K562 (cell line): ENCODE measurements at regions not wholly inside any gene's neighbourhood (a gene's known extent, or its start where the extent isn't known, plus 50 kb on each side); places are given as distances from the start of the nearest gene placed in this dataset.

ENCODE experiments used
- ATAC-seq: fragments of 200-7000 bp; cut with Tn5 transposase; 3 replicates; pipeline ENCODE4 v1.9.1; 2020; ENCODE audit warnings: moderate library complexity
- BruUV-seq: library from RNA; stranded (reverse); fragments of 400-500 nt; replicated peaks from 2 replicates; lab custom pipeline; 2021; lab: Mats Ljungman, UMichigan
- CTCF ChIA-PET: fragments of 300-600 bp; formaldehyde crosslinking; extraction: SDS; loops from one replicate; lab custom pipeline; 2021; ENCODE audit warnings: low intra/inter-chr PET ratio; lab: Yijun Ruan, JAX
- POLR2A ChIA-PET: fragments of 300-600, 350-650 bp; sonication (Branson Sonifier 250); formaldehyde crosslinking; extraction: SDS; loops from one replicate; lab custom pipeline; 2021; ENCODE audit warnings: antibody characterized with exemption, inconsistent platforms; lab: Yijun Ruan, JAX
- DNase-seq, 4 experiments: peaks; one replicate each; pipeline versions ENCODE4 v3.0.0 to v3.0.0-alpha.2; 2011 to 2018; ENCODE audit warnings: low spot score in 3 of 4, mixed read lengths in 3 of 4; ENCODE audit errors: extremely low read depth in 1 of 4
- FAIRE-seq: peaks from 2 replicates; lab custom pipeline; 2011; peaks lifted over from hg19 to GRCh38; lab: Jason Lieb, UNC
- H2AFZ ChIP-seq: 2 replicates; pipeline ENCODE4 v1.6.0; 2011; ENCODE audit warnings: low read depth, low read length, control low read depth, inconsistent platforms
- H3K27ac ChIP-seq: fragments of 200-600 bp; 3 replicates; pipeline ENCODE4 v1.8.0; 2011; ENCODE audit warnings: low read depth, mild to moderate bottlenecking, control low read depth, inconsistent platforms, low read length, moderate library complexity, mixed read lengths; ENCODE audit errors: extremely low read depth
- H3K27me3 ChIP-seq, 2 experiments: fragments of 300-600 bp in 1 of 2; 2 replicates in 1 of 2; 3 replicates in 1 of 2; pipeline versions ENCODE4 v1.6.0 to v1.8.0; 2011; ENCODE audit warnings: inconsistent platforms in 2 of 2, low read length in 2 of 2, mild to moderate bottlenecking in 1 of 2, mixed read lengths in 1 of 2, moderate library complexity in 1 of 2; ENCODE audit not compliant: control insufficient read depth in 2 of 2, insufficient read depth in 2 of 2
- H3K36me3 ChIP-seq: fragments of 300-600 bp; 3 replicates; pipeline ENCODE4 v1.8.0; 2011; ENCODE audit warnings: mild to moderate bottlenecking, low read length, inconsistent platforms; ENCODE audit not compliant: control insufficient read depth, insufficient read depth
- H3K4me1 ChIP-seq, 2 experiments: fragments of 200-600 bp in 1 of 2; replicated peaks in 1 of 2; 2 replicates in 1 of 2; 3 replicates in 1 of 2; pipeline versions ENCODE4 v1.5.1 to v1.8.0; 2011; ENCODE audit warnings: inconsistent platforms in 2 of 2, low read length in 2 of 2, mild to moderate bottlenecking in 1 of 2, mixed read lengths in 1 of 2, moderate library complexity in 1 of 2; ENCODE audit not compliant: control insufficient read depth in 2 of 2, insufficient read depth in 2 of 2
- H3K4me2 ChIP-seq: 2 replicates; pipeline ENCODE4 v1.6.1; 2011; ENCODE audit warnings: low read length, control low read depth, inconsistent platforms, mixed read lengths; ENCODE audit not compliant: insufficient read depth
- H3K4me3 ChIP-seq: fragments of 200-600 bp; sonication (generic), shearing (Covaris generic); 2 replicates; pipeline ENCODE4 v1.5.1; 2016; ENCODE audit warnings: control low read depth, inconsistent platforms
- H3K79me2 ChIP-seq: fragments of 200-600 bp; 3 replicates; pipeline ENCODE4 v1.8.0; 2011; ENCODE audit warnings: low read length, inconsistent platforms; ENCODE audit not compliant: control insufficient read depth, insufficient read depth
- H3K9ac ChIP-seq, 2 experiments: 2 replicates each; pipeline versions ENCODE4 v1.6.0 to v1.6.1; 2011; ENCODE audit warnings: low read depth in 2 of 2, low read length in 2 of 2, control low read depth in 1 of 2, inconsistent platforms in 1 of 2, mild to moderate bottlenecking in 1 of 2, mixed read lengths in 1 of 2; ENCODE audit not compliant: insufficient read depth in 1 of 2
- H3K9me1 ChIP-seq: one replicate; pipeline ENCODE4 v1.6.0; 2011; ENCODE audit warnings: inconsistent platforms, mild to moderate bottlenecking, low read length, moderate library complexity; ENCODE audit not compliant: control insufficient read depth, insufficient read depth
- H3K9me3 ChIP-seq: replicated peaks from 2 replicates; pipeline ENCODE4 v1.5.1; 2011; ENCODE audit warnings: low read depth, low read length, inconsistent platforms; ENCODE audit not compliant: control insufficient read depth, insufficient read depth
- H4K20me1 ChIP-seq: replicated peaks from 2 replicates; pipeline ENCODE4 v1.6.1; 2011; ENCODE audit warnings: low read length, inconsistent platforms, mixed read lengths; ENCODE audit not compliant: control insufficient read depth, insufficient read depth
- DACH1 ChIP-seq: fragments of 450-650 bp; IDR thresholded peaks from 2 replicates; pipeline ENCODE4 v1.6.1; 2018; ENCODE audit not compliant: partially characterized antibody
- FOXP4 ChIP-seq: sonication (generic); formaldehyde crosslinking; IDR thresholded peaks from 2 replicates; pipeline ENCODE4 v1.8.0; 2022; ENCODE audit warnings: mild to moderate bottlenecking, missing genetic modification reagents, borderline replicate concordance
- GATAD2A ChIP-seq: fragments of 450-650 bp; IDR thresholded peaks from 2 replicates; pipeline ENCODE4 v1.6.1; 2017
- KLF6 ChIP-seq: fragments of 250-450 bp; sonication (Bioruptor Pico); IDR thresholded peaks from 2 replicates; pipeline ENCODE4 v1.4.0; 2020; ENCODE audit warnings: mild to moderate bottlenecking, moderate library complexity, borderline replicate concordance
- NFATC3 ChIP-seq: fragments of 450-650 bp; IDR thresholded peaks from 2 replicates; pipeline ENCODE4 v1.6.1; 2017; ENCODE audit warnings: mild to moderate bottlenecking
- PURB ChIP-seq: sonication (generic); formaldehyde crosslinking; IDR thresholded peaks from 2 replicates; pipeline ENCODE4 v1.9.0; 2021; ENCODE audit warnings: low read depth, mild to moderate bottlenecking, missing genetic modification reagents
- TAF1 ChIP-seq: IDR thresholded peaks from 2 replicates; pipeline ENCODE4 v1.6.1; 2011; ENCODE audit warnings: mild to moderate bottlenecking, low read length, moderate library complexity; ENCODE audit not compliant: insufficient read depth, control insufficient read depth, severe bottlenecking; ENCODE audit errors: extremely low read depth
- TRIM28 ChIP-seq: fragments of 450-650 bp; IDR thresholded peaks from 2 replicates; pipeline ENCODE4 v1.6.1; 2017
- U2AF1 ChIP-seq: fragments of 200-400 bp; formaldehyde crosslinking; optimal IDR thresholded peaks from 2 replicates; pipeline ENCODE3; 2017; ENCODE audit warnings: mild to moderate bottlenecking, low read depth, low read length, moderate library complexity
- in situ Hi-C: fragments of 300-500 bp; cut with MboI; formaldehyde crosslinking; loops from 4 replicates; pipeline ENCODE4 v1.15.0; 2018; ENCODE audit warnings: inconsistent platforms, mixed read lengths
- intact Hi-C: fragments of 100-400 bp; cut with micrococcal nuclease; formaldehyde crosslinking; loops from 2 replicates; pipeline ENCODE4 v1.14.2; 2022
- TF ChIP-seq, protein P1 (sequence below): fragments of 450-650 bp; IDR thresholded peaks from 2 replicates; pipeline ENCODE4 v1.6.1; 2016; ENCODE audit warnings: low read depth
- TF ChIP-seq, protein P2 (sequence below): fragments of 250-450 bp; sonication (Bioruptor Pico); IDR thresholded peaks from 2 replicates; pipeline ENCODE4 v1.4.0; 2020; ENCODE audit warnings: mild to moderate bottlenecking

GRCh38 chr18:34283506-34283905, 58.8 kb upstream of the NOL4 start (continued):
- TF ChIP-seq, protein P1, sequence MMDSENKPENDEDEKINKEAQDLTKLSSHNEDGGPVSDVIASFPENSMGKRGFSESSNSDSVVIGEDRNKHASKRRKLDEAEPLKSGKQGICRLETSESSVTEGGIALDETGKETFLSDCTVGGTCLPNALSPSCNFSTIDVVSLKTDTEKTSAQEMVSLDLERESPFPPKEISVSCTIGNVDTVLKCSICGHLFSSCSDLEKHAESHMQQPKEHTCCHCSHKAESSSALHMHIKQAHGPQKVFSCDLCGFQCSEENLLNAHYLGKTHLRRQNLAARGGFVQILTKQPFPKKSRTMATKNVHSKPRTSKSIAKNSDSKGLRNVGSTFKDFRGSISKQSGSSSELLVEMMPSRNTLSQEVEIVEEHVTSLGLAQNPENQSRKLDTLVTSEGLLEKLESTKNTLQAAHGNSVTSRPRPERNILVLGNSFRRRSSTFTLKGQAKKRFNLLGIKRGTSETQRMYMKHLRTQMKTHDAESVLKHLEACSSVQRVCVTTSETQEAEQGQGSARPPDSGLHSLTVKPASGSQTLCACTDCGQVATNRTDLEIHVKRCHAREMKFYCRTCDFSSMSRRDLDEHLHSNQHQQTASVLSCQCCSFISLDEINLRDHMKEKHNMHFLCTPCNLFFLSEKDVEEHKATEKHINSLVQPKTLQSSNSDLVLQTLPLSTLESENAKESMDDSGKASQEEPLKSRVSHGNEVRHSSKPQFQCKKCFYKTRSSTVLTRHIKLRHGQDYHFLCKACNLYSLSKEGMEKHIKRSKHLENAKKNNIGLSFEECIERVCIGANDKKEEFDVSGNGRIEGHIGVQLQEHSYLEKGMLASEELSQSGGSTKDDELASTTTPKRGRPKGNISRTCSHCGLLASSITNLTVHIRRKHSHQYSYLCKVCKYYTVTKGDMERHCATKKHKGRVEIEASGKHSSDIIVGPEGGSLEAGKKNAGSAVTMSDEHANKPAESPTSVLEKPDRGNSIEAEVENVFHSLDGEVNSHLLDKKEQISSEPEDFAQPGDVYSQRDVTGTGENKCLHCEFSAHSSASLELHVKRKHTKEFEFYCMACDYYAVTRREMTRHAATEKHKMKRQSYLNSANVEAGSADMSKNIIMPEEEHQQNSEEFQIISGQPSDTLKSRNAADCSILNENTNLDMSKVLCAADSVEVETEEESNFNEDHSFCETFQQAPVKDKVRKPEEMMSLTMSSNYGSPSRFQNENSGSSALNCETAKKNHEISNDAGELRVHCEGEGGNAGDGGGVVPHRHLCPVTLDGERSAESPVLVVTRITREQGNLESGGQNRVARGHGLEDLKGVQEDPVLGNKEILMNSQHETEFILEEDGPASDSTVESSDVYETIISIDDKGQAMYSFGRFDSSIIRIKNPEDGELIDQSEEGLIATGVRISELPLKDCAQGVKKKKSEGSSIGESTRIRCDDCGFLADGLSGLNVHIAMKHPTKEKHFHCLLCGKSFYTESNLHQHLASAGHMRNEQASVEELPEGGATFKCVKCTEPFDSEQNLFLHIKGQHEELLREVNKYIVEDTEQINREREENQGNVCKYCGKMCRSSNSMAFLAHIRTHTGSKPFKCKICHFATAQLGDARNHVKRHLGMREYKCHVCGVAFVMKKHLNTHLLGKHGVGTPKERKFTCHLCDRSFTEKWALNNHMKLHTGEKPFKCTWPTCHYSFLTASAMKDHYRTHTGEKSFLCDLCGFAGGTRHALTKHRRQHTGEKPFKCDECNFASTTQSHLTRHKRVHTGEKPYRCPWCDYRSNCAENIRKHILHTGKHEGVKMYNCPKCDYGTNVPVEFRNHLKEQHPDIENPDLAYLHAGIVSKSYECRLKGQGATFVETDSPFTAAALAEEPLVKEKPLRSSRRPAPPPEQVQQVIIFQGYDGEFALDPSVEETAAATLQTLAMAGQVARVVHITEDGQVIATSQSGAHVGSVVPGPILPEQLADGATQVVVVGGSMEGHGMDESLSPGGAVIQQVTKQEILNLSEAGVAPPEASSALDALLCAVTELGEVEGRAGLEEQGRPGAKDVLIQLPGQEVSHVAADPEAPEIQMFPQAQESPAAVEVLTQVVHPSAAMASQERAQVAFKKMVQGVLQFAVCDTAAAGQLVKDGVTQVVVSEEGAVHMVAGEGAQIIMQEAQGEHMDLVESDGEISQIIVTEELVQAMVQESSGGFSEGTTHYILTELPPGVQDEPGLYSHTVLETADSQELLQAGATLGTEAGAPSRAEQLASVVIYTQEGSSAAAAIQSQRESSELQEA: no peak
- TF ChIP-seq PURB: no peak

DNA sequence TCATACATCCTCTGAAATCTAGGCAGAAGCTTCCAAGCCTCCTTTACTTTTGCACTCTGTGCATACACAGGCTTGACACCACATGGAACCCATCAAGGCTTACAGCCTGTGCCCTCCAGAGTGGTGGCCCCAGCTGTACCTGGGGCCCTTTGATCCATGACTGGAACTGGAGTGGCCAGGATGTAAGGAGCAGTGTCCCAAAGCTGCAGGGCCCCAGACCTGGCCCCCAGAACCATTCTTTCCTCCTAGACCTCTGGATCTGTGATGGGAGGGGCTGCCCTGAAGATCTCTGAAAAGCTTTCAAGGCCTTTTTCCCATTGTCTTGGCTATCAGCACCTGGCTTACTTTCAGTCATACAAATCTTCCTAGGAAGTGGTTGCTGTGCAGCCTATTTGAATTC, 63.1 kb upstream of the NOL4 start:
- Histone ChIP-seq H3K9me1 (no peaks in the 10 kb centered on the region), H3K4me3 (no peak overlapping the region), H2AFZ (no peak overlapping the region), H3K4me2 (no peak overlapping the region), H3K9ac (no peak overlapping the region), H4K20me1 (no peaks in the 10 kb centered on the region), H3K27me3 (no peaks in the 10 kb centered on the region), H3K79me2 (no peaks in the 10 kb centered on the region), H3K36me3 (no peaks in the 10 kb centered on the region), H3K9me3 (no peaks in the 10 kb centered on the region; the same call in 1 of the 2 replicates), H3K4me1 (no peaks in the 10 kb centered on the region), H3K27ac (no peak overlapping the region)
- in situ Hi-C loops: no loop called here
- no TSS peak for BruUV-seq
- FAIRE-seq (no peak), DNase-seq (no peak), ATAC-seq (no peak)
- intact Hi-C loops: no loop called here
- ChIA-PET POLR2A (no interaction called here), CTCF (no interaction called here)
- TF ChIP-seq KLF6 (no peak), TRIM28 (no peak), FOXP4 (CRISPR knock-in tag) (no peak), U2AF1 (no peak), NFATC3 (no peak), TAF1 (no peak), GATAD2A (no peak), DACH1 (no peak)
- TF ChIP-seq, protein P2, sequence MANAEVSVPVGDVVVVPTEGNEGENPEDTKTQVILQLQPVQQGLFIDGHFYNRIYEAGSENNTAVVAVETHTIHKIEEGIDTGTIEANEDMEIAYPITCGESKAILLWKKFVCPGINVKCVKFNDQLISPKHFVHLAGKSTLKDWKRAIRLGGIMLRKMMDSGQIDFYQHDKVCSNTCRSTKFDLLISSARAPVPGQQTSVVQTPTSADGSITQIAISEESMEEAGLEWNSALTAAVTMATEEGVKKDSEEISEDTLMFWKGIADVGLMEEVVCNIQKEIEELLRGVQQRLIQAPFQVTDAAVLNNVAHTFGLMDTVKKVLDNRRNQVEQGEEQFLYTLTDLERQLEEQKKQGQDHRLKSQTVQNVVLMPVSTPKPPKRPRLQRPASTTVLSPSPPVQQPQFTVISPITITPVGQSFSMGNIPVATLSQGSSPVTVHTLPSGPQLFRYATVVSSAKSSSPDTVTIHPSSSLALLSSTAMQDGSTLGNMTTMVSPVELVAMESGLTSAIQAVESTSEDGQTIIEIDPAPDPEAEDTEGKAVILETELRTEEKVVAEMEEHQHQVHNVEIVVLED: no peak
